ENCODE measurements at regions not wholly inside any gene's neighbourhood (a gene's known extent, or its start where the extent isn't known, plus 50 kb on each side); places are given as distances from the start of the nearest gene placed in this dataset.

GRCh38 chr3:176041812-176042211 is 1155.5 kb downstream of the TBL1XR1 start:
- no peaks in the 10 kb centered on the region for H3K36me3 ChIP-seq (replicated peaks in 1 of 2; ENCODE audit: control insufficient read depth in 1 of 2, insufficient read depth in 2 of 2, low read length in 1 of 2)
- POLR2A ChIA-PET = no interaction called here
- H3F3A ChIP-seq (replicated peaks; ENCODE audit: insufficient read depth) = no peaks in the 10 kb centered on the region
- no peak overlapping the region for H3K4me3 ChIP-seq (ENCODE audit: low read depth in 2 of 2, low read length in 1 of 2)
- no peak overlapping the region; a peak in 1 of 4 replicates for H3K27ac ChIP-seq (ENCODE audit: low read depth in 2 of 2, low read length in 1 of 2)
- no peaks in the 10 kb centered on the region for H3K9me3 ChIP-seq
- H3K9ac ChIP-seq = no peak overlapping the region
- no peaks in the 10 kb centered on the region for H3K79me2 ChIP-seq (ENCODE audit: insufficient read depth)
- TF ChIP-seq YY1 (IDR thresholded peaks at IDR 0.05; ENCODE audit: low read depth) (no peak), TEAD4 (IDR thresholded peaks at IDR 0.05; ENCODE audit: borderline replicate concordance, insufficient read depth) (no peak), FOSL2 (IDR thresholded peaks at IDR 0.05; ENCODE audit: borderline replicate concordance, low read depth) (no peak), FOXJ3 (CRISPR knock-in tag; IDR thresholded peaks at IDR 0.05) (no peak), USF2 (IDR thresholded peaks at IDR 0.05; ENCODE audit: borderline replicate concordance, low read depth, low read length) (no peak), FOXM1 (IDR thresholded peaks at IDR 0.05; ENCODE audit: low read depth) (no peak), SMC3 (IDR thresholded peaks at IDR 0.05; ENCODE audit: low read depth, low read length) (no peak), RAD21 (IDR thresholded peaks at IDR 0.05; ENCODE audit: low read length) (no peak), TAF1 (IDR thresholded peaks at IDR 0.05; ENCODE audit: borderline replicate concordance, low read depth, low read length) (no peak), GATA2 (CRISPR knock-in tag; IDR thresholded peaks at IDR 0.05) (no peak), EP300 (IDR thresholded peaks at IDR 0.05; ENCODE audit: borderline replicate concordance in 1 of 2, low read depth in 1 of 2, low read length in 1 of 2) (no peak), ELF1 (IDR thresholded peaks at IDR 0.05) (no peak), RFX5 (IDR thresholded peaks at IDR 0.05; ENCODE audit: low read length) (no peak), MXI1 (IDR thresholded peaks at IDR 0.05; ENCODE audit: low read depth, low read length) (no peak), JUND (IDR thresholded peaks at IDR 0.05) (no peak)
- TF ChIP-seq, protein P1, sequence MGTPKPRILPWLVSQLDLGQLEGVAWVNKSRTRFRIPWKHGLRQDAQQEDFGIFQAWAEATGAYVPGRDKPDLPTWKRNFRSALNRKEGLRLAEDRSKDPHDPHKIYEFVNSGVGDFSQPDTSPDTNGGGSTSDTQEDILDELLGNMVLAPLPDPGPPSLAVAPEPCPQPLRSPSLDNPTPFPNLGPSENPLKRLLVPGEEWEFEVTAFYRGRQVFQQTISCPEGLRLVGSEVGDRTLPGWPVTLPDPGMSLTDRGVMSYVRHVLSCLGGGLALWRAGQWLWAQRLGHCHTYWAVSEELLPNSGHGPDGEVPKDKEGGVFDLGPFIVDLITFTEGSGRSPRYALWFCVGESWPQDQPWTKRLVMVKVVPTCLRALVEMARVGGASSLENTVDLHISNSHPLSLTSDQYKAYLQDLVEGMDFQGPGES (IDR thresholded peaks at IDR 0.05; ENCODE audit: low read depth, low read length) = no peak
- TF ChIP-seq, protein P2, sequence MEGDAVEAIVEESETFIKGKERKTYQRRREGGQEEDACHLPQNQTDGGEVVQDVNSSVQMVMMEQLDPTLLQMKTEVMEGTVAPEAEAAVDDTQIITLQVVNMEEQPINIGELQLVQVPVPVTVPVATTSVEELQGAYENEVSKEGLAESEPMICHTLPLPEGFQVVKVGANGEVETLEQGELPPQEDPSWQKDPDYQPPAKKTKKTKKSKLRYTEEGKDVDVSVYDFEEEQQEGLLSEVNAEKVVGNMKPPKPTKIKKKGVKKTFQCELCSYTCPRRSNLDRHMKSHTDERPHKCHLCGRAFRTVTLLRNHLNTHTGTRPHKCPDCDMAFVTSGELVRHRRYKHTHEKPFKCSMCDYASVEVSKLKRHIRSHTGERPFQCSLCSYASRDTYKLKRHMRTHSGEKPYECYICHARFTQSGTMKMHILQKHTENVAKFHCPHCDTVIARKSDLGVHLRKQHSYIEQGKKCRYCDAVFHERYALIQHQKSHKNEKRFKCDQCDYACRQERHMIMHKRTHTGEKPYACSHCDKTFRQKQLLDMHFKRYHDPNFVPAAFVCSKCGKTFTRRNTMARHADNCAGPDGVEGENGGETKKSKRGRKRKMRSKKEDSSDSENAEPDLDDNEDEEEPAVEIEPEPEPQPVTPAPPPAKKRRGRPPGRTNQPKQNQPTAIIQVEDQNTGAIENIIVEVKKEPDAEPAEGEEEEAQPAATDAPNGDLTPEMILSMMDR (IDR thresholded peaks at IDR 0.05) = no peak
- TF ChIP-seq, protein P3, sequence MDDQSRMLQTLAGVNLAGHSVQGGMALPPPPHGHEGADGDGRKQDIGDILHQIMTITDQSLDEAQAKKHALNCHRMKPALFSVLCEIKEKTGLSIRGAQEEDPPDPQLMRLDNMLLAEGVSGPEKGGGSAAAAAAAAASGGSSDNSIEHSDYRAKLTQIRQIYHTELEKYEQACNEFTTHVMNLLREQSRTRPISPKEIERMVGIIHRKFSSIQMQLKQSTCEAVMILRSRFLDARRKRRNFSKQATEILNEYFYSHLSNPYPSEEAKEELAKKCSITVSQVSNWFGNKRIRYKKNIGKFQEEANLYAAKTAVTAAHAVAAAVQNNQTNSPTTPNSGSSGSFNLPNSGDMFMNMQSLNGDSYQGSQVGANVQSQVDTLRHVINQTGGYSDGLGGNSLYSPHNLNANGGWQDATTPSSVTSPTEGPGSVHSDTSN (IDR thresholded peaks at IDR 0.05) = no peak
- H3K4me2 ChIP-seq = no peak overlapping the region
- no peak for DNase-seq
- WGBS (ENCODE audit: low lambda C conversion rate) = 45% methylated on average over 2 of the region's 2 CpGs
- H3K27me3 ChIP-seq (ENCODE audit: insufficient read depth) = no peaks in the 10 kb centered on the region
- no peaks in the 10 kb centered on the region for H4K20me1 ChIP-seq (ENCODE audit: insufficient read depth)
- H2AFZ ChIP-seq (ENCODE audit: low read depth) = no peak overlapping the region
- CTCF ChIA-PET = interaction anchor here (1.7 kb wide), 1 partner anchor 9 kb away, joined by 3 read pairs; no protein-coding TSS in a partner anchor
- no peaks in the 10 kb centered on the region for H3K9me2 ChIP-seq
- no peaks in the 10 kb centered on the region; a peak in 1 of 4 replicates for H3K4me1 ChIP-seq (ENCODE audit: control insufficient read depth in 1 of 2, insufficient read depth in 2 of 2, low read depth in 1 of 2, low read length in 1 of 2)

Measured in SK-N-SH (cell line).